GM12878 (cell line): ENCODE measurements at regions not wholly inside any gene's neighbourhood (a gene's known extent, or its start where the extent isn't known, plus 50 kb on each side); places are given as distances from the start of the nearest gene placed in this dataset.
A peak's percentile ranks its signal among the peaks of the same experiment; 100 is the strongest.

Experiments used
- BRCA1 ChIP-seq: IDR thresholded peaks from 2 replicates; pipeline ENCODE4 v1.6.1; 2011; ENCODE audit warnings: low read depth, low read length, improper control_type of control experiment
- CEBPZ ChIP-seq: fragments of 150-350 bp; IDR thresholded peaks from 2 replicates; pipeline ENCODE4 v1.6.1; 2016; ENCODE audit warnings: low read depth, low read length
- IRF5 ChIP-seq: fragments of 450-650 bp; IDR thresholded peaks from 2 replicates; pipeline ENCODE4 v1.6.1; 2017; ENCODE audit warnings: borderline replicate concordance
- KDM1A ChIP-seq: fragments of 200-600 bp; sonication (generic); IDR thresholded peaks from 2 replicates; pipeline ENCODE4 v1.6.1; 2016; ENCODE audit warnings: borderline replicate concordance
- MEF2A ChIP-seq: IDR thresholded peaks from 2 replicates; pipeline ENCODE4 v1.6.1; 2011; ENCODE audit warnings: low read depth, mild to moderate bottlenecking, low read length, moderate library complexity; ENCODE audit not compliant: insufficient read depth
- RAD21 ChIP-seq: IDR thresholded peaks from 2 replicates; pipeline ENCODE4 v1.6.1; 2011; ENCODE audit warnings: mild to moderate bottlenecking, low read depth, low read length, moderate library complexity; ENCODE audit not compliant: insufficient read depth
- RELB ChIP-seq: fragments of 450-650 bp; IDR thresholded peaks from 2 replicates; pipeline ENCODE4 v1.6.1; 2017; ENCODE audit warnings: low read depth, mild to moderate bottlenecking, moderate library complexity
- SPI1 ChIP-seq: IDR thresholded peaks from 2 replicates; pipeline ENCODE4 v1.6.1; 2011; ENCODE audit warnings: low read depth, mild to moderate bottlenecking, low read length, moderate library complexity, borderline replicate concordance; ENCODE audit not compliant: insufficient read depth
- USF2 ChIP-seq: IDR thresholded peaks from 2 replicates; pipeline ENCODE4 v1.6.1; 2011; ENCODE audit warnings: low read depth, low read length, improper control_type of control experiment, borderline replicate concordance
- WRNIP1 ChIP-seq: IDR thresholded peaks from 2 replicates; pipeline ENCODE4 v1.6.1; 2011; ENCODE audit warnings: low read depth, low read length, improper control_type of control experiment, borderline replicate concordance
- ZBED1 ChIP-seq: IDR thresholded peaks from 2 replicates; pipeline ENCODE4 v1.6.1; 2016; ENCODE audit warnings: borderline replicate concordance
- ZBTB11 ChIP-seq: fragments of 450-650 bp; formaldehyde crosslinking; IDR thresholded peaks from 2 replicates; pipeline ENCODE4 v1.5.0; 2022; ENCODE audit warnings: mild to moderate bottlenecking, missing genetic modification characterization
- ZBTB33 ChIP-seq: fragments of 450-650 bp; IDR thresholded peaks from 2 replicates; pipeline ENCODE4 v1.6.1; 2017; ENCODE audit warnings: mild to moderate bottlenecking
- ZNF217 ChIP-seq: fragments of 450-650 bp; IDR thresholded peaks from 2 replicates; pipeline ENCODE4 v1.6.1; 2017; ENCODE audit warnings: antibody characterized with exemption, mild to moderate bottlenecking
- ZNF24 ChIP-seq: fragments of 450-650 bp; IDR thresholded peaks from 2 replicates; pipeline ENCODE4 v1.6.1; 2017; ENCODE audit warnings: antibody characterized with exemption, mild to moderate bottlenecking
- ZNF622 ChIP-seq: fragments of 450-650 bp; IDR thresholded peaks from 2 replicates; pipeline ENCODE4 v1.6.1; 2017; ENCODE audit warnings: mild to moderate bottlenecking, inconsistent platforms
- ZZZ3 ChIP-seq: IDR thresholded peaks from 2 replicates; pipeline ENCODE4 v1.6.1; 2011; ENCODE audit warnings: low read depth; ENCODE audit not compliant: control insufficient read depth, insufficient read length

GRCh38 chr10:83680470-83680891, 458.8 kb upstream of the GHITM start (continued):
- TF ChIP-seq BRCA1, result no peak
- TF ChIP-seq ZNF217, result no peak
- TF ChIP-seq RAD21, result peak; percentile 20; the same call in 1 of the 2 replicates
- TF ChIP-seq ZNF622, result no peak
- TF ChIP-seq ZBED1, result no peak
- 0 out of 2 replicates have a peak, but pooled peaks have one; percentile 55 for TF ChIP-seq WRNIP1
- TF ChIP-seq USF2, result no peak
- no peak for TF ChIP-seq ZBTB11 (CRISPR knock-in tag)
- TF ChIP-seq MEF2A, result no peak
- TF ChIP-seq ZZZ3, result no peak
- no peak for TF ChIP-seq ZBTB33
- no peak for TF ChIP-seq IRF5
- TF ChIP-seq CEBPZ, result no peak
- TF ChIP-seq KDM1A, result no peak
- TF ChIP-seq RELB, result peak; percentile 90
- TF ChIP-seq SPI1, result no peak
- TF ChIP-seq ZNF24, result no peak
